H1 (cell line): ENCODE measurements at regions not wholly inside any gene's neighbourhood (a gene's known extent, or its start where the extent isn't known, plus 50 kb on each side); places are given as distances from the start of the nearest gene placed in this dataset.

ENCODE experiments used
- CTCF ChIA-PET: fragments of 300-600 bp; sonication (Branson Sonifier 250); formaldehyde crosslinking; loops from one replicate; lab custom pipeline; 2021; ENCODE audit not compliant: partially characterized antibody; lab: Charles Lee
- POLR2A ChIA-PET: fragments of 300-600 bp; sonication (Branson Sonifier 250); formaldehyde crosslinking; loops from one replicate; lab custom pipeline; 2021; ENCODE audit warnings: inconsistent platforms; ENCODE audit not compliant: partially characterized antibody; lab: Charles Lee
- DNase-seq, 2 experiments: peaks; one replicate each; pipeline versions ENCODE4 v3.0.0 to v3.0.0-alpha.2; 2010 to 2022; ENCODE audit warnings: low spot score in 2 of 2, low read depth in 1 of 2, mixed read lengths in 1 of 2
- FAIRE-seq: peaks from 2 replicates; lab custom pipeline; 2011; peaks lifted over from hg19 to GRCh38; lab: Jason Lieb, UNC
- H2AFZ ChIP-seq: 2 replicates; pipeline ENCODE4 v1.8.1; 2012; ENCODE audit warnings: low read length, inconsistent platforms
- H2AK5ac ChIP-seq: 2 replicates; pipeline ENCODE4 v1.6.1; 2013; ENCODE audit warnings: low read depth, low read length
- H2BK120ac ChIP-seq: replicated peaks from 2 replicates; pipeline ENCODE3; 2013; ENCODE audit warnings: low read depth, low read length, inconsistent platforms
- H2BK12ac ChIP-seq: 2 replicates; pipeline ENCODE4 v1.6.1; 2013; ENCODE audit warnings: low read depth, low read length
- H2BK15ac ChIP-seq: 2 replicates; pipeline ENCODE4 v1.6.1; 2013; ENCODE audit warnings: low read length
- H2BK20ac ChIP-seq: 2 replicates; pipeline ENCODE4 v1.6.1; 2013; ENCODE audit warnings: low read length
- H2BK5ac ChIP-seq: 2 replicates; pipeline ENCODE4 v1.6.1; 2013; ENCODE audit warnings: low read depth, low read length
- H3K14ac ChIP-seq: 2 replicates; pipeline ENCODE4 v1.6.1; 2013; ENCODE audit warnings: inconsistent platforms; ENCODE audit not compliant: insufficient read length
- H3K18ac ChIP-seq: 2 replicates; pipeline ENCODE4 v1.6.1; 2013; ENCODE audit warnings: low read length; ENCODE audit errors: extremely low read depth
- H3K23ac ChIP-seq: 2 replicates; pipeline ENCODE4 v1.6.1; 2013; ENCODE audit warnings: inconsistent platforms; ENCODE audit not compliant: insufficient read length
- H3K23me2 ChIP-seq: 2 replicates; pipeline ENCODE4 v1.6.1; 2013; ENCODE audit warnings: low read depth, low read length
- H3K27ac ChIP-seq: 2 replicates; pipeline ENCODE4 v1.6.1; 2011; ENCODE audit warnings: low read depth, low read length, inconsistent platforms
- H3K27me3 ChIP-seq, 4 experiments: replicated peaks in 1 of 4; 1 replicate in 1 of 4; 2 replicates in 3 of 4; pipeline versions ENCODE4 v1.6.1 to v1.8.1; 2011 to 2013; ENCODE audit warnings: low read length in 3 of 4, mild to moderate bottlenecking in 3 of 4, inconsistent platforms in 2 of 4, mixed read lengths in 2 of 4, moderate library complexity in 1 of 4; ENCODE audit not compliant: control insufficient read depth in 3 of 4, insufficient read depth in 3 of 4; ENCODE audit errors: extremely low read depth in 1 of 4
- H3K36me3 ChIP-seq, 4 experiments: 2 replicates each; pipeline versions ENCODE4 v1.6.1 to v1.8.1; 2011 to 2013; ENCODE audit warnings: mild to moderate bottlenecking in 4 of 4, low read length in 3 of 4, moderate library complexity in 2 of 4, control low read depth in 1 of 4, inconsistent platforms in 1 of 4; ENCODE audit not compliant: insufficient read depth in 4 of 4, control insufficient read depth in 2 of 4
- H3K4ac ChIP-seq: replicated peaks from 2 replicates; pipeline ENCODE3; 2013; ENCODE audit warnings: low read length, low read depth, mixed read lengths, inconsistent platforms; ENCODE audit not compliant: insufficient read length
- H3K4me1 ChIP-seq, 4 experiments: replicated peaks in 1 of 4; 1 replicate in 1 of 4; 2 replicates in 3 of 4; pipeline versions ENCODE4 v1.6.1 to v1.8.1; 2011 to 2013; ENCODE audit warnings: low read length in 3 of 4, inconsistent platforms in 2 of 4, mixed read lengths in 1 of 4; ENCODE audit not compliant: insufficient read depth in 4 of 4, control insufficient read depth in 3 of 4
- H3K4me2 ChIP-seq, 2 experiments: 2 replicates each; pipeline versions ENCODE4 v1.6.1 to v1.8.1; 2011 to 2013; ENCODE audit warnings: low read depth in 2 of 2, low read length in 2 of 2, control low read depth in 1 of 2, inconsistent platforms in 1 of 2, mild to moderate bottlenecking in 1 of 2; ENCODE audit not compliant: insufficient read depth in 1 of 2
- H3K4me3 ChIP-seq, 4 experiments: fragments of 200-600, 300-600 bp in 1 of 4; sonication (generic), shearing (Covaris generic), sonication (Bioruptor Twin) in 1 of 4; 2 replicates each; pipeline versions ENCODE4 v1.5.1 to v1.8.1; 2011 to 2016; ENCODE audit warnings: low read length in 4 of 4, low read depth in 3 of 4, control low read depth in 2 of 4, inconsistent platforms in 2 of 4, mild to moderate bottlenecking in 2 of 4, mixed read lengths in 1 of 4, moderate library complexity in 1 of 4; ENCODE audit not compliant: insufficient read depth in 2 of 4; ENCODE audit errors: extremely low read depth in 1 of 4
- H3K56ac ChIP-seq: replicated peaks from 2 replicates; pipeline ENCODE3; 2013; ENCODE audit warnings: low read depth, mild to moderate bottlenecking, mixed read lengths, low read length, inconsistent platforms; ENCODE audit not compliant: insufficient read length
- H3K79me1 ChIP-seq: 2 replicates; pipeline ENCODE4 v1.6.1; 2013; ENCODE audit warnings: low read depth, low read length, control low read depth
- H3K79me2 ChIP-seq, 2 experiments: 2 replicates each; pipeline versions ENCODE4 v1.6.1 to v1.8.1; 2012 to 2013; ENCODE audit warnings: low read length in 2 of 2, mild to moderate bottlenecking in 2 of 2, inconsistent platforms in 1 of 2; ENCODE audit not compliant: insufficient read depth in 2 of 2, control insufficient read depth in 1 of 2
- H3K9ac ChIP-seq, 4 experiments: replicated peaks in 1 of 4; 1 replicate in 1 of 4; 2 replicates in 3 of 4; pipeline versions ENCODE4 v1.6.1 to v1.8.1; 2011 to 2013; ENCODE audit warnings: low read depth in 3 of 4, low read length in 3 of 4, control low read depth in 2 of 4, mild to moderate bottlenecking in 2 of 4, moderate library complexity in 2 of 4, inconsistent platforms in 1 of 4; ENCODE audit errors: extremely low read depth in 1 of 4
- H3K9me3 ChIP-seq, 2 experiments: 2 replicates each; pipeline versions ENCODE4 v1.6.1 to v1.8.1; 2012 to 2013; ENCODE audit warnings: mild to moderate bottlenecking in 2 of 2, moderate library complexity in 2 of 2, control low read depth in 1 of 2, inconsistent platforms in 1 of 2, low read depth in 1 of 2, low read length in 1 of 2, mixed read lengths in 1 of 2; ENCODE audit not compliant: insufficient read depth in 2 of 2
- H4K20me1 ChIP-seq, 2 experiments: replicated peaks in 1 of 2; 2 replicates each; pipeline versions ENCODE3 to v1.8.1; 2011 to 2013; ENCODE audit warnings: inconsistent platforms in 2 of 2, low read length in 2 of 2, mild to moderate bottlenecking in 1 of 2; ENCODE audit not compliant: insufficient read depth in 2 of 2, control insufficient read depth in 1 of 2
- H4K5ac ChIP-seq: 2 replicates; pipeline ENCODE4 v1.6.1; 2013; ENCODE audit warnings: low read length, low read depth, mixed read lengths, inconsistent platforms; ENCODE audit not compliant: insufficient read length
- H4K8ac ChIP-seq: 2 replicates; pipeline ENCODE4 v1.8.0; 2013; ENCODE audit warnings: mild to moderate bottlenecking, moderate library complexity, low read length, inconsistent platforms; ENCODE audit not compliant: insufficient read depth; ENCODE audit errors: extremely low read depth
- H4K91ac ChIP-seq: replicated peaks from 2 replicates; pipeline ENCODE3; 2013; ENCODE audit warnings: low read length, mixed read lengths, inconsistent platforms; ENCODE audit not compliant: insufficient read length
- BACH1 ChIP-seq: IDR thresholded peaks from 2 replicates; pipeline ENCODE4 v1.6.1; 2012; ENCODE audit warnings: low read length, improper control_type of control experiment
- CBX8 ChIP-seq: fragments of 300-800, 300-1000 bp; sonication (generic); IDR thresholded peaks from 2 replicates; pipeline ENCODE4 v1.7.1; 2016; ENCODE audit warnings: low read depth, low read length, borderline replicate concordance
- CEBPB ChIP-seq: IDR thresholded peaks from 2 replicates; pipeline ENCODE4 v1.6.1; 2012; ENCODE audit warnings: low read depth, low read length
- CREB1 ChIP-seq: IDR thresholded peaks from 2 replicates; pipeline ENCODE4 v1.6.1; 2012; ENCODE audit warnings: inconsistent platforms
- CTCF ChIP-seq, 3 experiments: IDR thresholded peaks; 1 replicate in 2 of 3; 2 replicates in 1 of 3; pipeline versions ENCODE4 v1.5.1 to v1.6.1; 2011; ENCODE audit warnings: low read length in 3 of 3, mild to moderate bottlenecking in 3 of 3, inconsistent platforms in 2 of 3, low read depth in 1 of 3, moderate library complexity in 1 of 3; ENCODE audit not compliant: insufficient read depth in 1 of 3; ENCODE audit errors: control extremely low read depth in 1 of 3
- EZH2 ChIP-seq: fragments of 200-600 bp; sonication (generic); IDR thresholded peaks from 2 replicates; pipeline ENCODE4 v1.7.1; 2012; ENCODE audit warnings: low read depth, mild to moderate bottlenecking, moderate library complexity, low read length, inconsistent platforms; ENCODE audit not compliant: severe bottlenecking
- FOSL1 ChIP-seq: IDR thresholded peaks from 2 replicates; pipeline ENCODE4 v1.6.1; 2011; ENCODE audit warnings: mild to moderate bottlenecking, low read depth, low read length, moderate library complexity; ENCODE audit not compliant: insufficient read depth
- HDAC6 ChIP-seq: IDR thresholded peaks from one replicate; pipeline ENCODE4 v1.7.1; 2012; ENCODE audit warnings: low read depth, mild to moderate bottlenecking, inconsistent platforms, low read length, moderate library complexity
- MAFK ChIP-seq: IDR thresholded peaks from 2 replicates; pipeline ENCODE4 v1.6.1; 2012; ENCODE audit warnings: low read depth, mild to moderate bottlenecking, improper control_type of control experiment, low read length
- NRF1 ChIP-seq: IDR thresholded peaks from 2 replicates; pipeline ENCODE4 v1.6.1; 2011; ENCODE audit warnings: mild to moderate bottlenecking, low read depth, low read length, improper control_type of control experiment
- RAD21 ChIP-seq, 2 experiments: IDR thresholded peaks in 1 of 2; conservative IDR thresholded peaks in 1 of 2; 2 replicates each; pipeline ENCODE4 v1.6.1; 2011; ENCODE audit warnings: low read depth in 2 of 2, low read length in 2 of 2, improper control_type of control experiment in 1 of 2, inconsistent platforms in 1 of 2, mild to moderate bottlenecking in 1 of 2, moderate library complexity in 1 of 2
- TCF12 ChIP-seq: IDR thresholded peaks from 2 replicates; pipeline ENCODE4 v1.6.1; 2011; ENCODE audit warnings: low read depth, mild to moderate bottlenecking, low read length
- WGBS, 2 experiments: shearing (Covaris generic) in 1 of 2; methylation state at CpG; one replicate each; pipeline versions ENCODE4 v1.1.6 to v1.1.7; 2013 to 2015; ENCODE audit warnings: low lambda C conversion rate in 2 of 2, mixed read lengths in 2 of 2, inconsistent platforms in 1 of 2, low coverage in 1 of 2, missing lambda C conversion rate in 1 of 2; ENCODE audit not compliant: insufficient replicate concordance in 2 of 2, insufficient coverage in 1 of 2, insufficient read length in 1 of 2; ENCODE audit errors: extremely low coverage in 1 of 2, missing lambda C conversion rate in 1 of 2; 5-methylcytosine and 5-hydroxymethylcytosine counted together

GRCh38 chr2:118589721-118590120 is 257.7 kb downstream of the EN1 start:
- Histone ChIP-seq H2BK15ac (no peak overlapping the region), H3K4ac (no peak overlapping the region), H3K23ac (no peak overlapping the region), H4K5ac (no peak overlapping the region), H3K79me1 (no peaks in the 10 kb centered on the region), H3K4me3 (no peak overlapping the region), H3K27me3 (peaks cover 0 to 1% (median 0%) of the 10 kb centered on the region in 4 experiments; a peak in 1 of 7 replicates), H2BK5ac (no peak overlapping the region), H3K27ac (no peak overlapping the region), H2AK5ac (no peak overlapping the region), H2BK12ac (no peak overlapping the region), H3K14ac (no peak overlapping the region), H3K56ac (no peak overlapping the region), H4K20me1 (no peaks in the 10 kb centered on the region), H4K8ac (no peak overlapping the region), H3K9me3 (no peaks in the 10 kb centered on the region), H3K79me2 (no peaks in the 10 kb centered on the region), H3K9ac (no peak overlapping the region), H3K23me2 (no peaks in the 10 kb centered on the region), H4K91ac (no peak overlapping the region), H3K18ac (no peak overlapping the region), H3K36me3 (no peaks in the 10 kb centered on the region), H3K4me1 (no peaks in the 10 kb centered on the region), H3K4me2 (no peak overlapping the region), H2BK120ac (no peak overlapping the region), H2BK20ac (no peak overlapping the region), H2AFZ (no peak overlapping the region)
- 88% methylated on average over 3 of the region's 3 CpGs; no CpG with 5 or more reads in 1 of the 2 experiments for WGBS, 2 experiments
- TF ChIP-seq NRF1 (no peak), BACH1 (no peak), EZH2 (no peak), MAFK (no peak), CREB1 (no peak), FOSL1 (no peak), CTCF (IDR thresholded peaks at IDR 0.05; ENCODE audit: control extremely low read depth in 1 of 3, insufficient read depth in 1 of 3, low read depth in 1 of 3, low read length in 3 of 3) (peak; percentile 18 to 32 (median 23); a peak in 3 of 4 replicates), CBX8 (no peak), HDAC6 (no peak), CEBPB (no peak), TCF12 (no peak), RAD21 (IDR thresholded peaks at IDR 0.05 in 1 of 2, conservative IDR thresholded peaks at IDR 0.05 in 1 of 2; ENCODE audit: low read depth in 2 of 2, low read length in 2 of 2) (peak; percentile 36 to 51)
- DNase-seq (no peak), FAIRE-seq (no peak)
- ChIA-PET CTCF (interaction anchor here (1.4 kb wide), 1 partner anchor 15 kb away, joined by 4 read pairs; no protein-coding TSS in a partner anchor), POLR2A (no interaction called here)
